Peyer's patch (tissue), 4 donors: ENCODE measurements at regions not wholly inside any gene's neighbourhood (a gene's known extent, or its start where the extent isn't known, plus 50 kb on each side); places are given as distances from the start of the nearest gene placed in this dataset.

Experiments used
- POLR2A ChIP-seq, 2 donors: fragments of 450-650 bp; IDR thresholded peaks; one replicate each; pipeline ENCODE4 v1.5.1; 2017; ENCODE audit warnings: antibody characterized with exemption in 2 of 2, mild to moderate bottlenecking in 2 of 2, moderate library complexity in 2 of 2
- TF ChIP-seq, protein P1 (sequence below), 6 experiments: fragments of 450-650 bp in 4 of 6; fragments of 200-600 bp in 2 of 6; sonication (generic) in 1 of 6; IDR thresholded peaks; one replicate each; pipeline ENCODE4 v1.5.1; 2017 to 2019; ENCODE audit warnings: antibody characterized with exemption in 6 of 6, mild to moderate bottlenecking in 3 of 6, moderate library complexity in 1 of 6

GRCh38 chr10:121292321-121292720 lies 305.9 kb downstream of the FGFR2 start:
- TF ChIP-seq, protein P1, sequence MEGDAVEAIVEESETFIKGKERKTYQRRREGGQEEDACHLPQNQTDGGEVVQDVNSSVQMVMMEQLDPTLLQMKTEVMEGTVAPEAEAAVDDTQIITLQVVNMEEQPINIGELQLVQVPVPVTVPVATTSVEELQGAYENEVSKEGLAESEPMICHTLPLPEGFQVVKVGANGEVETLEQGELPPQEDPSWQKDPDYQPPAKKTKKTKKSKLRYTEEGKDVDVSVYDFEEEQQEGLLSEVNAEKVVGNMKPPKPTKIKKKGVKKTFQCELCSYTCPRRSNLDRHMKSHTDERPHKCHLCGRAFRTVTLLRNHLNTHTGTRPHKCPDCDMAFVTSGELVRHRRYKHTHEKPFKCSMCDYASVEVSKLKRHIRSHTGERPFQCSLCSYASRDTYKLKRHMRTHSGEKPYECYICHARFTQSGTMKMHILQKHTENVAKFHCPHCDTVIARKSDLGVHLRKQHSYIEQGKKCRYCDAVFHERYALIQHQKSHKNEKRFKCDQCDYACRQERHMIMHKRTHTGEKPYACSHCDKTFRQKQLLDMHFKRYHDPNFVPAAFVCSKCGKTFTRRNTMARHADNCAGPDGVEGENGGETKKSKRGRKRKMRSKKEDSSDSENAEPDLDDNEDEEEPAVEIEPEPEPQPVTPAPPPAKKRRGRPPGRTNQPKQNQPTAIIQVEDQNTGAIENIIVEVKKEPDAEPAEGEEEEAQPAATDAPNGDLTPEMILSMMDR (IDR thresholded peaks at IDR 0.05), result no peak
- no peak for TF ChIP-seq POLR2A (IDR thresholded peaks at IDR 0.05)
